Left ventricle myocardium inferior (tissue), 1 donor: ENCODE measurements at regions not wholly inside any gene's neighbourhood (a gene's known extent, or its start where the extent isn't known, plus 50 kb on each side); places are given as distances from the start of the nearest gene placed in this dataset.
A peak's percentile ranks its signal among the peaks of the same experiment; 100 is the strongest.
"Not testable (repeated sequence)": the region's sequence is repeated elsewhere in the genome, so short reads cannot be mapped to it uniquely, and the experiment has no call there.

Experiments used
- DNase-seq: peaks from one replicate; pipeline ENCODE4 v3.0.0-alpha.2; 2020
- H3K27ac ChIP-seq: fragments of 200-600 bp; replicated peaks from 2 replicates; pipeline ENCODE4 v1.8.0; 2021
- H3K27me3 ChIP-seq: fragments of 200-600 bp; 2 replicates; pipeline ENCODE4 v1.8.0; 2021; ENCODE audit warnings: low read depth
- H3K36me3 ChIP-seq: fragments of 200-600 bp; 2 replicates; pipeline ENCODE4 v1.8.0; 2021
- H3K4me1 ChIP-seq: fragments of 200-600 bp; 2 replicates; pipeline ENCODE4 v1.8.0; 2021
- H3K4me3 ChIP-seq: fragments of 200-600 bp; 2 replicates; pipeline ENCODE4 v1.8.0; 2021; ENCODE audit warnings: mild to moderate bottlenecking, moderate library complexity
- H3K9me3 ChIP-seq: fragments of 200-600 bp; replicated peaks from 2 replicates; pipeline ENCODE4 v1.8.0; 2021
- CTCF ChIP-seq: fragments of 200-600 bp; IDR thresholded peaks from 2 replicates; pipeline ENCODE4 v1.8.0; 2021; ENCODE audit warnings: antibody characterized with exemption, mild to moderate bottlenecking, borderline replicate concordance
- intact Hi-C: fragments of 100-400 bp; cut with micrococcal nuclease; formaldehyde crosslinking; loops from one replicate; pipeline ENCODE4 v1.11.0; 2022
- donor health status: DM: no; HTN: yes; CAD: no; lungs with severe emphysema.

- no peaks in the 10 kb centered on the region for H3K4me1 ChIP-seq
- no peaks in the 10 kb centered on the region for H3K9me3 ChIP-seq
- H3K36me3 ChIP-seq, result no peaks in the 10 kb centered on the region
- no peaks in the 10 kb centered on the region for H3K27me3 ChIP-seq
- intact Hi-C loops, result no loop called here
- H3K27ac ChIP-seq, result no peak overlapping the region
- DNase-seq, result no peak
- no peak overlapping the region for H3K4me3 ChIP-seq
- no peak for TF ChIP-seq CTCF
Observed at GRCh38 chr7:49660976-49661375, 112.5 kb upstream of the VWC2 start.

- H3K9me3 ChIP-seq, H3K27me3 ChIP-seq, H3K27ac ChIP-seq, H3K36me3 ChIP-seq, H3K4me1 ChIP-seq, intact Hi-C loops, H3K4me3 ChIP-seq, DNase-seq: not testable (repeated sequence)
Observed at GRCh38 chr7:49665963-49666362, 107.5 kb upstream of the VWC2 start.

GRCh38 chr7:49666764-49667163 lies 106.7 kb upstream of the VWC2 start:
- Histone ChIP-seq H3K27ac (no peak overlapping the region), H3K4me1 (peaks cover 5% of the 10 kb centered on the region), H3K27me3 (no peaks in the 10 kb centered on the region), H3K4me3 (no peak overlapping the region), H3K9me3 (no peaks in the 10 kb centered on the region), H3K36me3 (no peaks in the 10 kb centered on the region)
- intact Hi-C loops, result no loop called here
- DNase-seq, result no peak
- no peak for TF ChIP-seq CTCF

GRCh38 chr7:49669285-49669684 lies 104.2 kb upstream of the VWC2 start:
- Histone ChIP-seq H3K9me3 (no peaks in the 10 kb centered on the region), H3K4me1 (peaks cover 5% of the 10 kb centered on the region), H3K27me3 (no peaks in the 10 kb centered on the region), H3K27ac (no peak overlapping the region), H3K4me3 (no peak overlapping the region), H3K36me3 (no peaks in the 10 kb centered on the region)
- intact Hi-C loops, result no loop called here
- DNase-seq, result no peak
- no peak for TF ChIP-seq CTCF

- no peaks in the 10 kb centered on the region for H3K9me3 ChIP-seq
- H3K36me3 ChIP-seq, result no peaks in the 10 kb centered on the region
- peak; percentile 17 for DNase-seq
- intact Hi-C loops, result no loop called here
- no peak overlapping the region for H3K4me3 ChIP-seq
- peaks cover 5% of the 10 kb centered on the region for H3K4me1 ChIP-seq
- TF ChIP-seq CTCF, result no peak
- no peaks in the 10 kb centered on the region for H3K27me3 ChIP-seq
- no peak overlapping the region for H3K27ac ChIP-seq
Observed at GRCh38 chr7:49669692-49670260, 103.7 kb upstream of the VWC2 start.

GRCh38 chr7:49670991-49671390 lies 102.4 kb upstream of the VWC2 start:
- Histone ChIP-seq H3K4me1 (peaks cover 5% of the 10 kb centered on the region), H3K27ac (no peak overlapping the region), H3K9me3 (no peaks in the 10 kb centered on the region), H3K36me3 (no peaks in the 10 kb centered on the region), H3K4me3 (no peak overlapping the region), H3K27me3 (no peaks in the 10 kb centered on the region)
- intact Hi-C loops, result no loop called here
- no peak for DNase-seq
- no peak for TF ChIP-seq CTCF
